GM10266 (cell line): ENCODE measurements at regions not wholly inside any gene's neighbourhood (a gene's known extent, or its start where the extent isn't known, plus 50 kb on each side); places are given as distances from the start of the nearest gene placed in this dataset.

Experiments used
- DNase-seq: peaks from one replicate; pipeline ENCODE4 v3.0.0; 2012; ENCODE audit errors: extremely low spot score
- TF ChIP-seq, protein P1 (sequence below): IDR thresholded peaks from 2 replicates; pipeline ENCODE4 v1.5.1; 2012; ENCODE audit warnings: mild to moderate bottlenecking, low read depth; ENCODE audit not compliant: control insufficient read depth, insufficient read depth; ENCODE audit errors: missing control alignments

DNA sequence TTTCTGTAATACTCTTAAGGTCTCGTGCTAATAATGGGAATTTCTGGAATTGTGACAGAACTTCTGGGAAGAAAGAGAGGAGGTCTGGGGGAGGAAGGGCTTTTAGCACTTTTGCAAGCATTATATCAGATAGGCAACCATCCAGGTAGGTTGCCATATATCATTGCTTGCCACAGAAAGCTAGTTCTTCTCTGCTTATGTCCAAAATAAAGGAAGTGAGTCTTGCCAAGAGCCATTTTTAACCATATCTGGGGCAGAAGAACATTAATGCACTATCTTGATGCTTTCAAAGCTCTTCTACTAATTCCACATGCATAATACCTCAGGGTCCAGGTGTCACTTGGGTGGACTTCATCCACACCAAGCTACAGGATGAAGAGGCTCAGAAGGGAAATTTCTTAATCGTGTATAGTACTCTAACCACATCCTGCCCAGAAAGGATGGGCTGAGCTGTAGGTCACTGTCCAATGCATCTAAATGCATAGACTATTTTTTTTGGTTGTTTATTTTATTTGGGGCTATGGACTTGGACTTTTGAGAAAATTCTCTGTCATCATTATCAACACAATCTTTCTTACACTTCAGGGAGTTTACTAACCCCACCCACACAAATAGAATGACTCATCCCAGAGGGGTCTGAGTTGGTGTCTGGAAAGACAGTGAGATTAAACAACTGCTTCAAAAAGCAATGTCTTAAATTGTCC is 68.9 kb upstream of the ADO start:
- DNase-seq, result peak; percentile 25
- TF ChIP-seq, protein P1, sequence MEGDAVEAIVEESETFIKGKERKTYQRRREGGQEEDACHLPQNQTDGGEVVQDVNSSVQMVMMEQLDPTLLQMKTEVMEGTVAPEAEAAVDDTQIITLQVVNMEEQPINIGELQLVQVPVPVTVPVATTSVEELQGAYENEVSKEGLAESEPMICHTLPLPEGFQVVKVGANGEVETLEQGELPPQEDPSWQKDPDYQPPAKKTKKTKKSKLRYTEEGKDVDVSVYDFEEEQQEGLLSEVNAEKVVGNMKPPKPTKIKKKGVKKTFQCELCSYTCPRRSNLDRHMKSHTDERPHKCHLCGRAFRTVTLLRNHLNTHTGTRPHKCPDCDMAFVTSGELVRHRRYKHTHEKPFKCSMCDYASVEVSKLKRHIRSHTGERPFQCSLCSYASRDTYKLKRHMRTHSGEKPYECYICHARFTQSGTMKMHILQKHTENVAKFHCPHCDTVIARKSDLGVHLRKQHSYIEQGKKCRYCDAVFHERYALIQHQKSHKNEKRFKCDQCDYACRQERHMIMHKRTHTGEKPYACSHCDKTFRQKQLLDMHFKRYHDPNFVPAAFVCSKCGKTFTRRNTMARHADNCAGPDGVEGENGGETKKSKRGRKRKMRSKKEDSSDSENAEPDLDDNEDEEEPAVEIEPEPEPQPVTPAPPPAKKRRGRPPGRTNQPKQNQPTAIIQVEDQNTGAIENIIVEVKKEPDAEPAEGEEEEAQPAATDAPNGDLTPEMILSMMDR, result no peak

DNA sequence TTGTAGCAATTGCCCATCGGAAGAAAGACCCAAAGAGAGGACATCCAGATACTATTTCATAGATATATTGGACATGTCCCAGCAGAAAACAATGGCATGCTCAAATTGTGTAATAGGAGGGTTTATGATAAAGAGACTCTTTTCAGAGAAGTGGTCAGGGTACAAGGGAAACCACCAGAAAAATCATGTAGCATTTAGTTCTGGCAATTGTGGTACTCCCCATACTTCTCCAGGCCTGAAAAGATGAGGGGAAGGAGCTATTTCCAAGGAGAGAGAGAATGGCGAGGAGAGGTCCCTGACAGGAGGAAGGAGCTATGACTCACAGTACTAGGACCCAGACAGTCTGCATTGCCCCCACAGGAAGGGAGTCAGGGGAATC is 68.4 kb upstream of the ADO start:
- no peak for DNase-seq
- TF ChIP-seq, protein P1, result no peak

DNA sequence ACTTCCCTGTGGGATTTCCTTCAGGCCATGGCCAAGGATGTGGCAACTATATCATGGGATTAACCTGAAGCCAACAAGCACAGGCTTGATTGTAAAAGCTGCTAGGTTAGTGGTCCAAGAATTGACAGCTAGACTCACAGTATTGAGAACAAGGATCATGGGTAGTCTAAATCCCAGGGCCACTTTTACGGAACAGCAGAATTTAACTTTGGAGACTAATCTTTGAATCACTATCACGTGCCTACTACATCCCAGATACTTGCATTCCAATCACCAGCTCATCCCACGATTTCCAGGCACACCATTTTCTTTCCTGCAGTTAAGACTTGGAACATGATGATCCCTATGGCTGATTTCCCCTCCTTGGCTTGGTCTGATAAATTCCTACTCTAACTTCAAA is 65.6 kb upstream of the ADO start:
- no peak for DNase-seq
- TF ChIP-seq, protein P1, result no peak

DNA sequence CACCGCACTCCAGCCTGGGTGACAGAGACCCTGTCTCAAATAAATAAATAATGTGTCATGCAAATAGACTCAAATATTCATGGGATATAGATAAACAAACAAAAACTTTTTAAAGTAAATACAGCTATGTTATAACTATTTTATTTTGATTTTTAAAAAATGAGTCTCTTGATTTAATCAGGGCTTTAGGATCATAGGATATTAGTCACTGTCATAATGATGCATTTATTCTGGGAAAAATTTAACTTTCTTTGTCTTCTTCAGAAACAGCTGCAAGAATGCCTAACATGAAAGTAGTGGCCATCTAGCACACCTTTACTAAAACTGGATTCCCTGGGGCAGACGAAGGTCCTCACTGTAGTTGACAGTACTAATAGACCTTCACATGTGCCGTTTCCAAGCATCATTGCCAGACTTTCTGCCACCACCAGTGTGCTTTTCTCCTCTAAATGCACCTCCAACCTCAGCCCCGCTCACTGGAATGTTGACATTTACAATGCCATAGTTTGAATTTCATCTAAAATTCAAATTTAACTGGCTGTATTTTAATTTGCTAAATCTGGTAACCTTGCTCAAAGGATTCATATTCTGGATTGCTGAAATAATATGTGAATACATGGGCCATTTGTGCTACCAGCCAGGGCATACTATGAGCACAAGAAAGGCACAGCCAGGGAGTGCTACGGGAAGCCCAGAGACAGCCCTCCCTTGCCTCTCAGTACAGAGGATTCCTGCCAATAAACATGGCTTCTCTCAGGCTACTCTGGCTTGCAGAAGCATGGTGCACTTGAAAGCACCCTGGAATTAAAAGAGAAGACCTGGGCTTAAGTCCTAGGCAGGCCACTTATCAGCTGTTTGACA is 63.4 kb upstream of the ADO start:
- TF ChIP-seq, protein P1, result no peak
- no peak for DNase-seq

DNA sequence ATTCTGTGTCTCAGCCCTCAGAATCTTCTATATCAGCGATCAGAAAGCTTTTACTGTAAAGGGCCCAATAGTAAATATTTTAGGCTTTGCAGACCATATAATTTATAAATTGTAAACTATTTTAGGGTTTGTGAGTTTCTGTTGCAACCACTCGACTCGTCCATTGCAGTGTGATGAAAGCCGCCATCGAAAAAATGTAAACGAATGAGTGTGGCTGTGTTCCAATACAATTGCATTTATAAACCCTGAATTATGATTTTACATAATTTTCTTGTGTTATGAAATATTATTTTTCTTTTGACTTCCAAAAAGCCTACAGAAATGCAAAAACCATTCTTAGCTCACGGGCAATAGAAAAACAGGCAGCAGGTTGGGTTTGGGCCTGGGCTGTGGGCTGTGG is 62.5 kb upstream of the ADO start:
- TF ChIP-seq, protein P1, result no peak
- DNase-seq, result no peak

DNA sequence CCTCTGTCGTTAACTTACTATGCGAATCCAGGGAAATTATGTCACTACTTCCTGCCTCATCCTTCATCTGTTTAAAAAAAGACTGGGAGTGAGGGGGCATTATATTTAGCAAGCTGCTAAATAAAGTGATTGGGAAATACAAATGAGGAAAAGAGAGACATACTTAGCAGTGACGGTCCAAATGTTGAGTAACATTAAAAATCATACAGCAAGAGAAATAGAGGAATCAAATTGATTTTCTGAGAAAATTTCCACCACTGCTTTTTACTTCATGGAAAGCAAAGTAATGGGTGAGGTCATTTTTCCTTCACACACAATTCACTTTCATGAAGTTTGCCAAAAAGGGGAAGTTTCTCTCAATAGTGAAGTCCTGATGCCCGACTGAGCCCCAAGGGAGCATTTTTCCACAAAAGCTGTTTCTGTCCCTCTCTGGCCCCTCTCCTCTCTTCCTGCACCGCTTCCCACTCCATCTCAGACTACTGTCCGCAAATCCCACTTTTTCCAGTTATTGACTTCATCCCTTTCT is 61.9 kb upstream of the ADO start:
- DNase-seq, result peak; percentile 20
- TF ChIP-seq, protein P1, result no peak

DNA sequence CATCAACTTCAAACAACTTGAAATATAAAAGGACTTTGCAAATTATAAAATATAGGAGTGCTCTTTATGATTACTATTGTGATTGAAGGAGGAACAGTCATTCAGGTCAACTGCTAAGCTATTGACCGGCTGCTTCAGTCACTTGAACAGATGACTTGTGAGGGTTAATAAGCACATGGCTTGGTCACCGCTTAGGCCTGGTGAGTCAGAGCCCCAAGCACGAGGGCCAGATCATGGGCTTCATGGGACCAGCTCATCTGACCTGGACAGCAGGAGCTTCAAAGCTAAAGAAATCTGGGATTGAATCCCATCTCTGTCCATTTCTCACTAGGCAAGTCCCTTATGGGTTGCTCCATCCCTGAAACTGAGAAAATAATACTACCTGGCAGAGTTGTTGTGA is 60.4 kb upstream of the ADO start:
- no peak for DNase-seq
- TF ChIP-seq, protein P1, result no peak
